Peyer's patch (tissue), 4 donors: ENCODE measurements at regions not wholly inside any gene's neighbourhood (a gene's known extent, or its start where the extent isn't known, plus 50 kb on each side); places are given as distances from the start of the nearest gene placed in this dataset.
"Not testable (repeated sequence)": the region's sequence is repeated elsewhere in the genome, so short reads cannot be mapped to it uniquely, and the experiment has no call there.

Source experiments
- DNase-seq, 3 donors: peaks; one replicate each; pipeline ENCODE4 v3.0.0-alpha.2; 2017 to 2019
- H3K27ac ChIP-seq, 4 donors: fragments of 200-600 bp; sonication (generic); one replicate each; pipeline ENCODE4 v1.5.1; 2016 to 2019
- H3K27me3 ChIP-seq, 2 donors: fragments of 200-600 bp; sonication (generic); one replicate each; pipeline ENCODE4 v1.5.1; 2019
- H3K36me3 ChIP-seq, 3 donors: fragments of 200-600 bp; sonication (generic); one replicate each; pipeline ENCODE4 v1.5.1; 2016 to 2019
- H3K4me1 ChIP-seq, 4 donors: fragments of 200-600 bp; sonication (generic); one replicate each; pipeline ENCODE4 v1.5.1; 2016 to 2019
- H3K4me3 ChIP-seq, 4 donors: fragments of 200-600 bp; sonication (generic); 1 replicate in 3 of 4; 2 replicates in 1 of 4; pipeline ENCODE4 v1.5.1; 2016 to 2019; ENCODE audit warnings: mild to moderate bottlenecking in 1 of 4
- H3K9me3 ChIP-seq, 4 donors: fragments of 200-600 bp; sonication (generic); one replicate each; pipeline ENCODE4 v1.5.1; 2016 to 2019; ENCODE audit warnings: mild to moderate bottlenecking in 1 of 4
- CTCF ChIP-seq, 6 experiments: fragments of 450-650 bp in 4 of 6; fragments of 200-600 bp in 2 of 6; sonication (generic) in 1 of 6; IDR thresholded peaks; one replicate each; pipeline ENCODE4 v1.5.1; 2017 to 2019; ENCODE audit warnings: antibody characterized with exemption in 6 of 6, mild to moderate bottlenecking in 3 of 6, moderate library complexity in 1 of 6
- POLR2A ChIP-seq, 2 donors: fragments of 450-650 bp; IDR thresholded peaks; one replicate each; pipeline ENCODE4 v1.5.1; 2017; ENCODE audit warnings: antibody characterized with exemption in 2 of 2, mild to moderate bottlenecking in 2 of 2, moderate library complexity in 2 of 2

- H3K27ac ChIP-seq, result no peak overlapping the region
- no peaks in the 10 kb centered on the region for H3K9me3 ChIP-seq
- no peaks in the 10 kb centered on the region for H3K36me3 ChIP-seq
- H3K27me3 ChIP-seq, result no peaks in the 10 kb centered on the region
- no peaks in the 10 kb centered on the region for H3K4me1 ChIP-seq
- no peak for DNase-seq
- H3K4me3 ChIP-seq, result no peak overlapping the region
- TF ChIP-seq CTCF (IDR thresholded peaks at IDR 0.05) (no peak), POLR2A (IDR thresholded peaks at IDR 0.05) (no peak)
These were observed 442.8 kb upstream of the PODXL start for GRCh38 chr7:131999193-131999592.

- Histone ChIP-seq H3K9me3 (no peaks in the 10 kb centered on the region), H3K4me1 (no peaks in the 10 kb centered on the region), H3K27ac (no peak overlapping the region), H3K27me3 (no peaks in the 10 kb centered on the region), H3K36me3 (no peaks in the 10 kb centered on the region), H3K4me3 (no peak overlapping the region)
- TF ChIP-seq CTCF (IDR thresholded peaks at IDR 0.05) (no peak), POLR2A (IDR thresholded peaks at IDR 0.05) (no peak)
- no peak for DNase-seq
These were observed 438.9 kb upstream of the PODXL start for GRCh38 chr7:131995324-131995723.

- not testable (repeated sequence) for H3K9me3 ChIP-seq, H3K4me1 ChIP-seq, H3K4me3 ChIP-seq, H3K27me3 ChIP-seq, H3K36me3 ChIP-seq, H3K27ac ChIP-seq, DNase-seq
These were observed 424.6 kb upstream of the PODXL start for GRCh38 chr7:131981069-131981468.

GRCh38 chr7:131978118-131978517 is 421.7 kb upstream of the PODXL start:
- not testable (repeated sequence) for H3K4me3 ChIP-seq, DNase-seq, H3K4me1 ChIP-seq, H3K27me3 ChIP-seq, H3K9me3 ChIP-seq, H3K36me3 ChIP-seq, H3K27ac ChIP-seq

- TF ChIP-seq POLR2A (IDR thresholded peaks at IDR 0.05) (no peak), CTCF (IDR thresholded peaks at IDR 0.05) (no peak)
- no peaks in the 10 kb centered on the region for H3K36me3 ChIP-seq
- no peaks in the 10 kb centered on the region for H3K4me1 ChIP-seq
- no peak overlapping the region for H3K27ac ChIP-seq
- no peaks in the 10 kb centered on the region for H3K9me3 ChIP-seq
- H3K27me3 ChIP-seq, result no peaks in the 10 kb centered on the region
- H3K4me3 ChIP-seq, result no peak overlapping the region
- no peak for DNase-seq
These were observed 420.0 kb upstream of the PODXL start for GRCh38 chr7:131976411-131976810.

- no peaks in the 10 kb centered on the region for H3K36me3 ChIP-seq
- H3K27me3 ChIP-seq, result no peaks in the 10 kb centered on the region
- no peak overlapping the region for H3K4me3 ChIP-seq
- H3K27ac ChIP-seq, result no peak overlapping the region
- H3K9me3 ChIP-seq, result no peaks in the 10 kb centered on the region
- no peak for TF ChIP-seq CTCF (IDR thresholded peaks at IDR 0.05)
- no peak for TF ChIP-seq POLR2A (IDR thresholded peaks at IDR 0.05)
- no peak for DNase-seq
- H3K4me1 ChIP-seq, result no peaks in the 10 kb centered on the region
These were observed 418.2 kb upstream of the PODXL start for GRCh38 chr7:131974671-131975070.

GRCh38 chr7:131972251-131972650 is 415.8 kb upstream of the PODXL start:
- no peak overlapping the region for H3K27ac ChIP-seq
- H3K27me3 ChIP-seq, result no peaks in the 10 kb centered on the region

More at GRCh38 chr7:131972251-131972650, 415.8 kb upstream of the PODXL start:
- H3K4me1 ChIP-seq, result no peaks in the 10 kb centered on the region
- H3K9me3 ChIP-seq, result no peaks in the 10 kb centered on the region
- TF ChIP-seq POLR2A (IDR thresholded peaks at IDR 0.05) (no peak), CTCF (IDR thresholded peaks at IDR 0.05) (no peak)
- no peak for DNase-seq
- no peaks in the 10 kb centered on the region for H3K36me3 ChIP-seq
- no peak overlapping the region for H3K4me3 ChIP-seq
